GM21529 (cell line): ENCODE measurements at regions not wholly inside any gene's neighbourhood (a gene's known extent, or its start where the extent isn't known, plus 50 kb on each side); places are given as distances from the start of the nearest gene placed in this dataset.

Experiments
- ATAC-seq: cut with Tn5 transposase; IDR thresholded peaks from one replicate; pipeline ENCODE4 v1.9.1; 2021; ENCODE audit not compliant: unreplicated experiment

DNA sequence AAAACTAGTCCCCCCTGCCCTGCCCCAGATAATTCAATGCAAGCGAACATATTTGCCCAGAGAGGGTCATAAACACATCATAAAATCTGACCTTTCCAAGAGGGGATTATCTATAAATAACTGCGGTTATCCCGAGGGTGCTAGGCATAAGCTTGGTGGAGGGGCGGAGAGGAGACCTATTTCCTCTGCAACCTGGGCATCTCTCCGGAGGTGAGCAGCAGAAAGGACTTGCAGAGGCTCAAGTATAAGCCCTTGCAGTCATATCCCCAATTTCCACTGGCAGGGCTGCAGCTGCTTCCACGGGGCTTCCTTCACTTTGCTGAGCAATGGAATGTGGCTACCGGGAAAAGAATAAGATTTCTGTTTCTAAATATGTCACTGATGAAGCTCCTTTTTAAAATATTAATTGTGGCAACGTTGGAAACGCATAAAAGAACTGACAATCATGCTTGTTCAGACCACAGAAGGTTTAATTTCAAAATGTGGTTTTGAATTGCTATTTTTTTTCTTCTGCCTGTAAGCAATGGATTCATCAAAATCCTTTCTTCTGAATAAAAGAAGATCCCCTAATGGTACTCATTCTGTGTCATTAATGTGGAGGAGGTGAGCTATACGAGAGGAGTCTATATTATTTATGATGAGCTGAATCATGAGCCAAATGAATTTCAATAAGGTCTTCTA, 268.9 kb upstream of the ATP2B1 start:
- ATAC-seq: no peak

DNA sequence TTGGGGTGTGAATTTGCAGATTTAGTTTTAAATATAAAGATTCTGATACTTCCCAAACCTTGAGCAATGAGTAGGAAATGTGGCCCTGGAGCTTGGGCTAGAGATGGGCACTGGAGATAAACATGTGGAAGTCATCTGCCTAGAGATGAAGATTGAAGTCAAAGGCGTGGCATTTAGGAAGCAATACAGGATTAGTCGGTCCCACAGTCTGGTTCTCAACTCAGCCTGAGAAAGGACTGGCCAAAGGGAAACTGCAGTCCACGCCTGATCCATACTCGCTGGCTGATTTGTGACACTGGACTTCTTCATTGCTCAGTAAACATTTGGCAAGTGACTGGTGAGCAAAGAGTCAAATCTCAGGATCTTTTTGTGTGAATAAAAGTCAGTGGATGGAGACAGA, 268.2 kb upstream of the ATP2B1 start:
- ATAC-seq: no peak

DNA sequence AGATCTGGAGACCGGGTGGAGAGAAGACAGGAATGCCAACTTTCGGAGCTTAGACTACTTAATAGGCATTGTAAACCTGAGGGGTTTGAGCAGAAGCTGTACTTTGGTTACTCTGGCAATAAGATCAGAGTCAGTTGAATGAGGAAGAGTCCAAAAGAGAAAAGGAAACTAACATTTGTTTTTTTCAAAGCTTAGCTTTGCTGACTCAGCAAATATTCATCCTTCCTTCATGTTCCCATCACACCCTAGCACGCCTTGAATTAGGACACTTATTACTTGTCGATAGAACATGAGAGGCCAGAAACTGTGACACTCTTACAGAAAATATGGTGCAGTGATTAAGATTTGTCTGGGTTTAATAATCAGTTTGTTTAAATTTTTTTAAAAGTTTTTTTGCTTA, 266.9 kb upstream of the ATP2B1 start:
- ATAC-seq: no peak

DNA sequence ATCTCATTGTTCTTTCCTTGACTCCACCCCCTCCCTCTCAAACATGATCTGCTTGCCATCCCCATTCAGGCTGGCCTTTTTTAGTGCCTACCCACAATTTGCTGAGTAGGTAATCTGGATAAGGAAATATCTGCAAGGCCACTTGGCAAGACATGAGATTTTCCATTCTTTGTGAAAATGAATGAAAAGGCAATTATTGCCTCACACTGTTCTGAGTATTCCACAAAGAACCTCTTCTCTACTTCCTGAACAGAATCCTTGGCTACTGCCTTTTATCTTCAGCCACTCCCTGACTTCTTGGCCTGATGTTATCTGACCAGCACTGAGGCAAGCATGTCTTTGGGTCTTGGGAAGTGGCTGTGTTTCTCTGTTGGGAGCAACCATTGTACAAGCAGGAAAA, 263.2 kb upstream of the ATP2B1 start:
- ATAC-seq: no peak

DNA sequence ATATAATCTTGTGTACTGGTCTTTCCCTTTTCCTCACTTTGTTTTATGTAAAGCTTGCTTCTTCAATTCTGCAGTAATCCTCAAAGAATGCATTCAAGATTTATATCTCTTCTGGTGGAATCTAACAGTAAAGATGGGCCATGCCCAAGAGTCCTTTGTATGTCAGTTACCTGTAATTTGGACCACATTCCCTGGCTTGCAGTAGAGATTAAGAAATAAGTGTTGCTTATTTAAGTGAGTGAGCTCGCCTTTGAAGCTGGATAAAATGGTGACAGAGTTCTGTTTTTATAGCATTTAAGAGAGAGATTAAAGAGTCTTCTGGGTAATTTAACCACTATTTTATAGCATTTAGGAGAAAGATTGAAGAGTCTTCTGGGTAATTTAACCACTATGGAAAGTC, 262.1 kb upstream of the ATP2B1 start:
- ATAC-seq: no peak

DNA sequence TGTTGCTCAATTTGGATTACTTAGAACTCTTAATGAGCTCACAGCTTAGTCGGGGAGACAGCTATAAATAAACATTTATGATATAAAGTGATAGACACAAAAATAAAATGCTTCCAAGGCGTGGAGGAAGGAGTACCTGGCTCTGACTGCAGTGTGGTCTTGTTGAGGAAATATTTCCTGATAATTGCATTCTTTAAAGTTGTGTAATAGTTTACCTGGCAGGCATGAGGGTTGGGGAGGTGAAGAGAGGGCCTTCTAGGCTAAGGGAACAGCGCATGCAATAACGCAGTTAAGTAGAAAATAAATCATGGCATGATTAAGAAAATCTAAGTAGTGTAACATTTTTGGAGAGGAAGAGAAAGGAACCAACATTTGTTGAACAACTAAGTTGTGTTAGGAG, 260.5 kb upstream of the ATP2B1 start:
- ATAC-seq: no peak

DNA sequence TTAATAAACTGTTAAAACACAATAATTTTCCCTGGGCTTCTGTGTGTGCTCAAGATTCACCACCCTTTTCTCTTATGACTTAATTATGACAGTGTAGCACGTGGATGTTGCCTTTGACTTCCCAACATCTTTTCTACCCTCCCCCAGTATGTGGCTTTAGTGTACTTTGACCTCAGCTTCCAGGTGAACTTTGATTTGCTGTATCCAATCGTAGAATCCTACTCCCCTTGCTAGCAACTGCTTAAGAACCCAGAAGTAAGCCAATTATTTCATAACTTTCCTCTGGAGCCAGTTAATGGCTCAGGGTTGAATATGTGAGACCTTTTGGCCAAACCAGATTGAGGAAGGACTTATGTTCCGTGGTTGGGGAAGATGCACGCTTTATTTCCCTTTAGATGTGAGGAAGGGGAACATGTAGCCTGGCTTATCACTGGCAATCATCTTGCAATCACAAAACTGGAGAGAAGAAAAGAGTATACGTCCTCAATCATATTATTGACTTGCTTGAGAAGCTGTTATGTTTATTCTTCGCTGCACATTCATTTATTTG, 259.6 kb upstream of the ATP2B1 start:
- no peak for ATAC-seq

DNA sequence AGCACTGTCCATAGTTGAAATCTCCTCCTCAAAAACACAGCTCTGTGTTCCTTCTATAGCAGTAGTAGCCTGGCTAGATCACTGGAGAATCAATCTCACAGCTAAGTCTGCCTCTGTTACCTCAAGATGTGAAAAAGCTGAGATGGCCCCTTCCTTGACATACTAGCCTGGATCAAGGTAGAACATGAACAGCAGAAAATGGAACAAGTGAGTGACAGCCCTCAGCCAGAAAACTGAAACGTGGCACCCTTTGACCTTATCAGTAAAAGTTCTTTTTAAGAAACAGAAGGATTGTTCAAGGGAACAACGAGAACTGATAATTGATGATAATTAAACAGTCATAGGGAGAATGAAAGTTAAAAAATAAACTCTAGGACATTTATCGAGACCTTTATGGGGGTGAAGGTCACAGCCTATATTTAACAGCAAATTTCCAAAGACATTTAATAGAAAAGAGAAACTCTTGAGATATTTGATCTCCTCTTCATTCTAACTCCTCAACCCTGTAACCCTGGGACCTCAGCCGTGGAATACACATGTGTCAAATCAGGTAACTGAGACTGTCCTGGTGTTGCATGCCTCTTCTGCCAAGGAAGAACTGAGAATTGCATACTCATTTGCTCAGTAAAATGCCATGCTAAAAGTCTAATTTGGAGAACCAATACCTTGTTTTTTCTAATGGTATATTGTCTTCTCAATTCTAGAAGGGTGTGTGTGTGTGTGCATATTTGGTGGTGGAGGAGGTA, 258.0 kb upstream of the ATP2B1 start:
- ATAC-seq: no peak

DNA sequence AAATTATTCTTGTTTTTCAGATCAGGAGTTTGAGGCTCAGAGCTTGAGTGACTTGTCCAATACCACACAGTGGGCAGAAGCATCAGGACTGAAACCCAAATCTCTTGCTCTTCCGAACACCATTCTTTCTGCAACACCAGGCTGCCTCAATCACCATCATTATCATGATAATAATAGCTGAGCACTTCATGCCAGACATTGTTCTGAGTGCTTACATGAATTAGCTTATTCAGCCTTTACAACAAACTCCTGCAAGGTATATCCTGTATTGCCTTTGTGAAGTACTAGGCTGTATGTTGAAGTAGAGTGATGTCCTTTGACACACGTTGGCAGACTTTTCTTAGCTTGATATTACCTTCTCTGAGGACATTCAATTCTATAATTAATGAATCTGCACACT, 257.4 kb upstream of the ATP2B1 start:
- no peak for ATAC-seq

DNA sequence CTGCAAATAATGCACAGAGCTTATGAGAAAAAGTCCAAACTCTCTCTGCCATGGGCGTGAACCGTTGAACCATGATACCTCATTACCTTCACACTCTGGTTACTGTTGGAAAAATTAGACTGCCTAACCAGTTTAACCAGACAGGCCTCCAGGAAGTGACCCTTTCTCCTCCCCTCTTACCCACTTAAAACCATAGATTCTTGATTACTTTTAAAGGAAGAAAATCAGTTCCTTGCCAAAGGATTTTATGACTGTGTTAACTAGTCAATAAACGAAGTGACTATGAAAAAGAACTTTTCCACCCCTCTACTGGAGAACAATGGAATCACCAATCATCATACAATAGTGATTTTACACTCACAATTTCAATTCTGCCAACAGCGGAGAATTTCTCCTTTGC, 254.0 kb upstream of the ATP2B1 start:
- no peak for ATAC-seq

DNA sequence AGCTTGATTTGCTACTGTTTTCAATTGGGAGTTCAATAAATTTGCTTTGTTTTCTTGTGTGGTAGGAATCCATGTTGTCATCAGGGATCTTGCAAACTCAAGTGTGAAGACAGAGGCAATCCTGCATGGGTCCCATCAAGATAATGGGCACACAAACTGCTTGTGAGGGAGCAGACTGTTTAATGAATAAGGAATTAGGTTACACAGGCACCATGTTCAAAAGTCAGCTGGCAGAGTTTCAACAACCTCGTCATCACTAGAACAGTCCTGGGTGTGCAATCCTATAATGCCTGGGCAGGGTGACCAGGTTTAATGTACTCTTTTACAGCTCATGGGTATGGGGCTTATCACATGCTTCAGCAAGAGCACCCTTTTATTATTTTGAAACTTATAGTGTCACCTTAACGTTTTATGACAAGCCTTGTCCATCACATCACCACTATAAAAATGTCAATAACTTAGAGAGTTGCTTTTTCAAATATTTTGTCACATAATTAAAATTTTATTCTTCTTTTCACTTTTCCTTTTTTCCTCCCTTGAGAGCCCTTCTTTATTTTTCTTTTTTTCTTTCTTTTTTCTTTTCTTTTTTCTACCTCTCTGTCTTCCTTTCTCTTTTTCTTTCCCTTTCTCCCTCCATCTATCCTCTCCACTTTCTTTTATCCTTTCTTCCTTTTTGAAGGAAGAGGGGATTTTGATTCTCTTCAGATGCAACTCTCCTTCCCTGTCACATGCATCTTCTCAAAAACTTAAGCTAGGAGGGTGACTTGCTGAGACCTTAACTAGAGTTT, 252.2 kb upstream of the ATP2B1 start:
- ATAC-seq: peak; percentile 14

DNA sequence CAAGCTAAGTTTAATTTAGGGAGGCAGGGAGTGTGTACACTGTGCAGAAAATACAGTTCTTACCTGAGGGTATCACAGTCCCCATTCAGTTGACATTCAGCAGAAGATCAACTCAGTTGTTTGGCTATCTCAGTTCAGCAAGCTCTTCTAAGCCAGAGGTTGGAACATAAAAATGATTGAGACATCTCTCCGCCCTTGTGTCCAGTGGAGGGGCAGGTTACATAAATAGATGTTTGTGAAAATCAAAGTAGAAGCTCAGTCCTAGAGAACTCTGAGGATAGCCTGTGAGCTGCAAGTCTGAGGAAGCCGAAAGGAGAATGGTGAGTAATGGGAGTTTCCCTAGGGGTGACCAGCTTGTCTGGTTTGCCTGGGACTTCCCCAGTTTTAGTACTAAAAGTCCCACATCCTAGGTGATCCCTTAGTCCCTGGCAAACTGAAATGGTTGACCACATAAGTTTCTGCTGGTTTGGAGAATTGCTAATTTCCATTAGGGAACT, 251.4 kb upstream of the ATP2B1 start:
- ATAC-seq: peak; percentile 95

DNA sequence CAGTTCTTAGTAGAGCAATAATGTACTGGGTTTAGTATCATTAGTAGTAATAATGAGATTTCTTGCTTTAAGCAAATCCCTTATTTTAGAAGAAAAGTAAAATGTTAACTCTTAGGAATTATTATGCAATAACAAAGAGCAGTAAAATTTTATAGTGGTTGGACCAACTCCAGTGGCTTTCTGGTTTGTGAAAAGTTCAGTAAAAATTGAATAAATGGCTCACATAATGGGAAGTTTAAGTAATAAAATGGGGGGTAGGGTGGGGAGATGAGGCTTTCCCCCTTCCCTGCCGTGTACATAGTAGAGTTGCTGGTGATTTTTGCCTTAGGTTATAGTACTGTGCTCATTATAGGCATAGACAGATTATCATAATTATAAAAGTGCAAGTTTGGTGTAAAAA, 250.5 kb upstream of the ATP2B1 start:
- no peak for ATAC-seq

DNA sequence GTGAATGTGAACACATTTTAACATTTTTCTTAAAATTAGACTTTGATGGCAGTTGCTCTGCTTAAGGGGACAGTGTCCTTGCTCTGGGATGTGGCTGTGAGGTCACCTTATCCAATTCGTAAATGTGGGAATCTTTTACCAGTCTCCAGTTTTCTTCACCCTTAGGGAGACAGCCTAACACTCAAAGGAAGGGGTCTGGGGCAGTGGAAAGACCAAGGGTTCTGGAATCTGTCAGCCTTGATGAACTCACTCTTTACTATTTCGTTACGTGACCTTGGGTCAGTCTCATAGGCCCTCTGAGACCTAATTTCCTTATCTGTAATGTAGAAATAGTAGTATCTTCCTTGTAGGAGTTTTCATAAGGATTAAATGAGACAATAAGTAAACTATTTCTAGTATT, 245.6 kb upstream of the ATP2B1 start:
- no peak for ATAC-seq

DNA sequence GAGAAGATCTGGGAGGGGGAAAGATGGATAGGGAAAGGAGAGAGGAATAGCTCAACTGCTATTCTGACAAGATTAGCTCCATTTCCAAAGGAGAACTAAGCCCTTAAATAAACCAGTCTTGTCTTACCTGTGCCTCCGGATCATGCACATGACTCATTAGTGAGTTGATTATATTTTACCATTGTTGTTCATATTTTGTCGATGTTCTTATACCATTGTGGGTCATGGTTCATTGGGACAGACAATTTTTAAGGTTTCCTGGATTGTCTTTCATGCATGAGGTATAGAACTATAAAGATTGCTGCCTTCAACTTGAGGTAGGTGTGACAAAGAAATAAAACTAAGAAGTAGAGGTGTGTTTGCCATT, 243.0 kb upstream of the ATP2B1 start:
- no peak for ATAC-seq

DNA sequence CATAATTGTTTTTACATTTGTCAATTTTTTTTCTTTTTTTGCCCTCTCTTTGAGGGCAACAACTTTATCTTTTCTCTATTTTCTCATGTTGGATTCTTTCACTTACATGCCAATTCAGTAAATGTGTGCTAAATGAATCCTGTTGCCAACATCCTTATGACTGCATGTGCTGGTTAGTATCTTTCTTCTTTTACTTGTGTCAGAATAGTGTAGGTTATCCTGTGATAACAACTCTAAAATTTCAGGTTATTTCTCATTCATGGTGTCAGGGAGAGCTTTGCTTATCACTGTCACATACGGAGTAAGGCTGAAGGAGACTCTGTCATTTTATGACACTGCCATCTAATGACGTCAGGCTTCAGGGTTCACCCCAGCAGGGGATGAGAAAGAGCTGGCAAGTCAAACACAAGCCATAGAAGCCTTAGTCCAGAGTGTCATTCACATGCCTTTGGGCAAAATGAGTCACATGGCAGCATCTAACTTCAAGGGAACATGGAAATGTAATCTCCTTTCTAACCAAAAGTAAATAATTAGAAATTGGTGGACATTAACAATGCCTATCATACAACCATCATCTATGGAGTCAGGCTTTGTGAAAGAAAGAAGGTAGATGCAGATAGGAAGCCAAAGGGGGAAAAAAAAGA, 242.5 kb upstream of the ATP2B1 start:
- peak; percentile 24 for ATAC-seq

DNA sequence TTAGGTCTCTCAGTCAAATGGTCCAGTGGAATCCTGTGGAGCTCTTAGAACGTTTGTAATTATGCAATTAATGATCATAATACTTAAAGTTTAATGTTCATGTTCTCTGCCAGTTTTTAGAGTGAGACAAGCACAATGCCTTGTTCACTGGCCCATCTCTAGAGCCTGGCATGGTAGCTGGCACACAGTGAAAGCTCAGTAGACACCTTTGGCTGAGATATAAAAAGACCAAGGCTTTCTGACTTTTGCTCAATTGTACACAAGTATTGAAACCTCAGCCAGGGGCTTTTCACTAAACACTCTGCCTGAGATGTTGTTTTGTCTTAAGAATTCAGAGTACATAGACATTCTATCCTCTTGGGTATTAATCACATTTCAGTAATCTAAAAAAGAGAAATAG, 241.8 kb upstream of the ATP2B1 start:
- ATAC-seq: peak; percentile 51

DNA sequence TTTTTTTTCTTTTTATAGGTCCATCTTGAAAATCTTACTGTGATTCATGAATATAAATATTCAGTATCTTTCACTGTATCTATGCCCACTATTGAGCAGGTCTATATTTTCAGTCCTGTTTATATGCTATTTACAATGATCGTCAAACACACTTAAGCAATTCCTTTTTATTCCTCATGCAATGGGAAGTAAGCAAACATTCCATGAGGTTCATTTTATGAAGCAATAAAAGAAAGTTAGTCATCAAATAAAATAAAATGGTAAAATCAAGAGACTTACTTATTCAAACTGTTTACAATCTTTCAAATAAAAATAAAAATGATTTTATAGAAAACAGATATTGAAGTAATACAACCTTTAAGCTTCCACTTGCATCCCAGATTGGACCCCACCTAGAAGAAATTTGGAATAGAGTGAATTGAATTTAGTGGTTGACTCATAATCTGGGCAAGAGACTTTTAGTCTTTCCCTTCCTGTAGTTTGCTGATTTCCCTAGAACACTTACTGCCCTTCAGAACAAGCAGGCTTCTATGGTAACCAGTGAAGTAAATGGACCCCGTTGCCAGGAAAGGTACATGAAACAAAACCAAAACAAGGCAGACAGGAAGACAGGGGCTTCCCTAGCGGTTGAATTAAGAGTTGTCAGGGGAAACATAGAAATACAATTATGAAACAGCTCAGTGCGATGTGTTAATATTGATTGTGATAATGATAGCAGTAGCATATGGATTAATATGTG, 241.0 kb upstream of the ATP2B1 start:
- ATAC-seq: peak; percentile 92

DNA sequence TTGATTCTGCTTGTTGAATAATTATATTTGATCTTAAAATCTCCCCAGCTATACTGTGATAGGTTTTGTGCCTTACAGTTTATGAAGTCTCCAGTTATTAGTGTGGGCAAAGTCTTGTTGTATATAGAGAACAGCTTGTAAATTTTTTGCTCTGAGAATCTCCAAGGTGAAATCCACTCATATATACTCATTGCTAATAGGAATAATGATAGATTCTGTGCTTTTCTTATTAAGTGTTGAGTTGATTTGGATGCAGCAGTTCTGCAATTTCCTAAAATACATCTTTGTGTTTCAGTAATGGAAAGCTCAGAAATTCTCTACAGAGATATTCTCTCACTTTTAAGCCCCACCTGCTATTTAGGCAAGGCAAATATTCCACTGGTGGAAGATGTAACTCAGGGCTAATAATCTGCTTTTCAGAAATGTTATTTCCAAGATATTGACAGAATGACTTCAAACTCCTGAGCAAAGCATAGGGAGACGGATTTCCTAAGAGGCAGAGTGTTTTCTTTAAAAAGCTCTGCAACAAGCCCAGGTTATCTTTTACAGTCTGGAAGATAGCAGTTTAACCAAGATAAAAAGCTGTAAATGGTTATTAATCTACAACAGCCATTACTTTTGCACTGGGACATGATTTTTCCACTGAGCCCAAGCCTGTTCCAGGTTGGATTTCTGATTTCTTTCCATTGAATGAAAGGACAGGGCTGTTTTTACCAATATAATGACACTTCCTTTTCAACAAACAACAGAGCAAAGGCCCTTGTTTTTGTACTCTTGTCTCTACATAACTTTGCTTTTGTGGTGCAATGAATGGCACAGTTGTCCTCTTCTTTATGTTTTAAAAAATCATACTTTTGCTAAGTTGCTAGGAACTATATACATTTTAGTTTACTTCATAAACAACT, 239.9 kb upstream of the ATP2B1 start:
- no peak for ATAC-seq
